Testis (tissue), 2 donors: ENCODE measurements at regions not wholly inside any gene's neighbourhood (a gene's known extent, or its start where the extent isn't known, plus 50 kb on each side); places are given as distances from the start of the nearest gene placed in this dataset.

Experiments
- CTCF ChIP-seq, 3 experiments: fragments of 450-650 bp in 2 of 3; fragments of 200-600 bp in 1 of 3; sonication (generic) in 1 of 3; IDR thresholded peaks; one replicate each; pipeline ENCODE4 v1.5.1; 2016 to 2019; ENCODE audit warnings: antibody characterized with exemption in 3 of 3, mild to moderate bottlenecking in 2 of 3, moderate library complexity in 1 of 3
- POLR2A ChIP-seq: fragments of 450-650 bp; IDR thresholded peaks from one replicate; pipeline ENCODE4 v1.6.1; 2017; ENCODE audit warnings: antibody characterized with exemption, mild to moderate bottlenecking, moderate library complexity

- TF ChIP-seq CTCF (IDR thresholded peaks at IDR 0.05) (no peak), POLR2A (no peak)
Observed at GRCh38 chr20:22929661-22930060, 105.5 kb upstream of the SSTR4 start.
